ENCODE measurements at regions not wholly inside any gene's neighbourhood (a gene's known extent, or its start where the extent isn't known, plus 50 kb on each side); places are given as distances from the start of the nearest gene placed in this dataset.

DNA sequence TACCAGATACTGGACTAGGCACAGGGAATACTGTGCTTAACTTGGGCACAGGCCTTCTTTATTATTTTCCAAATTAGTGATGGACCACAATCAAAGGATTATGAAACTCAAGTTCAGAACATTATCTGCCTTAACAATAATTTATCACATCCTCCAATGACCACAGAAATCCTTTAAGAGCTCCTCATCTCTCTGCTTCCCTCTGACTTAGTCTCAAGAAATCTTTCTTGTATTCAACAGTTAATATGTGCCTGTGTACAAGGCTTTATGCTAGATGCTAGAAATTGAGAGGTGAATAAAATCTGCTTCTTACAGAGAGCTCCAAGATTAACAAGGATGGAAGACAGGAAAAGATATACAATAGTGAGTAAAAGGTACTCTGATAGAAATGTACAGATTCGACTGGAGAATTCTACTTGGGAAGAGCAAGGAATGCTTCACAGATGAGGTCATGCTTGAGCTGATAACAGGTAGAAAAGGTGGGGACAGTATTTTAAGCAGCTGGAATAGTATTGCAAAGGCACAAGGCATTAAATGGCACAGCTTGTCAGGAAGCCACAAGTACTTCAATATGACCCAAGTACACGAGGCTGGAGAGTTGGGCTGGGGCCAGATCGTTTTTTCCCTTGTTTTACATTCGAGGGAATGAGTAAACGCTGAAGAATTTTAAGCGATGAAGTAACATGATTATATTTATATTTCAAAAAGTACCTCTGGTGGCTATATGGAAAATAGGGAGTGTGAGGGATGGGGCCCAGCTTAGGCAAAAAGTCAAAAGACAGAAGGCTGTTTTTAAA is 55.1 kb upstream of the ARID2 start:
- TF ChIP-seq L3MBTL2 (conservative IDR thresholded peaks at IDR 0.05), result no peak
- TF ChIP-seq BHLHE40 (IDR thresholded peaks at IDR 0.05; ENCODE audit: borderline replicate concordance), result no peak
- TF ChIP-seq FOXK2 (IDR thresholded peaks at IDR 0.05), result no peak
- no peak for TF ChIP-seq HDGF (IDR thresholded peaks at IDR 0.05; ENCODE audit: borderline replicate concordance)
- TF ChIP-seq FOXM1 (IDR thresholded peaks at IDR 0.05; ENCODE audit: borderline replicate concordance), result no peak
- ChIA-PET CTCF (no interaction called here), POLR2A (no interaction called here)
- DNase-seq (ENCODE audit: extremely low spot score), result no peak

DNA sequence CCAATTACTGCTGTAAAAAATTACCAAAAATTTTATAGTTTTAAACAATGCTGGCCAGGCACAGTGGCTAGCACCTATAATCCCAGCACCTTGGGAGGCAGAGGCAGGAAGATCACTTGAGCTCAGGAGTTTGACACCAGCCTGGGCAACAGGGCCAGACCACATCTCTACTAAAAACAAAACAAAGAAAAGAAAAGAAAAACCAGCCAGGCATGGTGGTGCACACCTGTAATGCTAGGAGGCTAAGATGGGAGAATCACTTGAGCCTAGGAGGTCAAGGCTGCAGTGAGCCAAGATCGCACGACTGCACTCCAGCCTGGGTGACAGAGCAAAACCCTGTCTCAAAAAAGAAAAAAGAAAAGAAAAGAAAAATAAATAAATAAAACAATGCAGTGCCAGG is 54.0 kb upstream of the ARID2 start:
- no peak for TF ChIP-seq SUZ12 (IDR thresholded peaks at IDR 0.05)
- no peak for TF ChIP-seq ELF4 (IDR thresholded peaks at IDR 0.05)
- TF ChIP-seq TARDBP (IDR thresholded peaks at IDR 0.05), result no peak
- no peak for TF ChIP-seq L3MBTL2 (conservative IDR thresholded peaks at IDR 0.05)
- no peak for TF ChIP-seq FOXA1 (IDR thresholded peaks at IDR 0.05)
- TF ChIP-seq LEF1 (IDR thresholded peaks at IDR 0.05; ENCODE audit: borderline replicate concordance), result no peak
- TF ChIP-seq FOXK2 (IDR thresholded peaks at IDR 0.05), result no peak
- TF ChIP-seq ARNT (IDR thresholded peaks at IDR 0.05), result no peak
- no peak for TF ChIP-seq HDGF (IDR thresholded peaks at IDR 0.05; ENCODE audit: borderline replicate concordance)
- TF ChIP-seq BHLHE40 (IDR thresholded peaks at IDR 0.05; ENCODE audit: borderline replicate concordance), result no peak
- no peak for TF ChIP-seq ZNF384 (IDR thresholded peaks at IDR 0.05)
- no peak for TF ChIP-seq PKNOX1 (IDR thresholded peaks at IDR 0.05)
- TF ChIP-seq FOXM1 (IDR thresholded peaks at IDR 0.05; ENCODE audit: borderline replicate concordance), result no peak
- no peak for TF ChIP-seq NFRKB (IDR thresholded peaks at IDR 0.05)
- TF ChIP-seq CTBP1 (IDR thresholded peaks at IDR 0.05; ENCODE audit: borderline replicate concordance), result no peak
- POLR2A ChIA-PET, result no interaction called here
- CTCF ChIA-PET, result no interaction called here
- no peak for DNase-seq (ENCODE audit: extremely low spot score)
